Left kidney (tissue), 1 donor: ENCODE measurements at regions not wholly inside any gene's neighbourhood (a gene's known extent, or its start where the extent isn't known, plus 50 kb on each side); places are given as distances from the start of the nearest gene placed in this dataset.

Source experiments
- DNase-seq: peaks from one replicate; pipeline ENCODE4 v3.0.0-alpha.2; 2013

GRCh38 chr9:135220601-135221575 is 133.4 kb downstream of the OLFM1 start:
- DNase-seq = no peak

- no peak for DNase-seq
These were observed 134.1 kb downstream of the OLFM1 start for GRCh38 chr9:135221576-135221950.

GRCh38 chr9:135221951-135222631 is 134.6 kb downstream of the OLFM1 start:
- DNase-seq = no peak

- DNase-seq = no peak
These were observed 135.7 kb downstream of the OLFM1 start for GRCh38 chr9:135222881-135223760.

GRCh38 chr9:135223831-135224230 is 136.4 kb downstream of the OLFM1 start:
- DNase-seq = no peak

- no peak for DNase-seq
These were observed 136.9 kb downstream of the OLFM1 start for GRCh38 chr9:135224286-135224877.

- no peak for DNase-seq
These were observed 137.6 kb downstream of the OLFM1 start for GRCh38 chr9:135224921-135225541.

GRCh38 chr9:135225619-135226228 is 138.3 kb downstream of the OLFM1 start:
- no peak for DNase-seq

- DNase-seq = no peak
These were observed 139.0 kb downstream of the OLFM1 start for GRCh38 chr9:135226369-135227050.

GRCh38 chr9:135227641-135228251 is 140.3 kb downstream of the OLFM1 start:
- no peak for DNase-seq

- no peak for DNase-seq
These were observed 141.0 kb downstream of the OLFM1 start for GRCh38 chr9:135228345-135228982.

GRCh38 chr9:135228983-135229625 is 141.6 kb downstream of the OLFM1 start:
- DNase-seq = no peak

GRCh38 chr9:135229701-135230385 is 142.4 kb downstream of the OLFM1 start:
- no peak for DNase-seq

- no peak for DNase-seq
These were observed 142.9 kb downstream of the OLFM1 start for GRCh38 chr9:135230386-135230765.

- no peak for DNase-seq
These were observed 143.5 kb downstream of the OLFM1 start for GRCh38 chr9:135230817-135231520.

GRCh38 chr9:135239100-135239768 is 151.8 kb downstream of the OLFM1 start:
- no peak for DNase-seq

- no peak for DNase-seq
These were observed 152.3 kb downstream of the OLFM1 start for GRCh38 chr9:135239769-135240141.
